Liver (tissue), 3 donors: ENCODE measurements at regions not wholly inside any gene's neighbourhood (a gene's known extent, or its start where the extent isn't known, plus 50 kb on each side); places are given as distances from the start of the nearest gene placed in this dataset.

Source experiments
- CTCF ChIP-seq: fragments of 150-350 bp; IDR thresholded peaks from 2 replicates; pipeline ENCODE4 v1.5.1; 2017; ENCODE audit warnings: improper control_type of control experiment, low read depth, low read length; ENCODE audit not compliant: missing input control
- EGR1 ChIP-seq, 2 donors: IDR thresholded peaks; 2 replicates each; pipeline ENCODE4 v1.6.1; 2016 to 2018; ENCODE audit warnings: antibody characterized with exemption in 2 of 2, low read depth in 2 of 2
- FOXA1 ChIP-seq: IDR thresholded peaks from 2 replicates; pipeline ENCODE4 v1.6.1; 2016; ENCODE audit warnings: antibody characterized with exemption
- GABPA ChIP-seq, 2 donors: IDR thresholded peaks in 1 of 2; conservative IDR thresholded peaks in 1 of 2; 2 replicates each; pipeline ENCODE4 v1.6.1; 2016; ENCODE audit warnings: antibody characterized with exemption in 2 of 2, mild to moderate bottlenecking in 1 of 2, moderate library complexity in 1 of 2
- HNF4G ChIP-seq: IDR thresholded peaks from 2 replicates; pipeline ENCODE4 v1.6.1; 2016; ENCODE audit warnings: antibody characterized with exemption
- JUND ChIP-seq, 2 donors: IDR thresholded peaks; 2 replicates each; pipeline ENCODE4 v1.6.1; 2016; ENCODE audit warnings: antibody characterized with exemption in 2 of 2
- MAX ChIP-seq: IDR thresholded peaks from 2 replicates; pipeline ENCODE4 v1.6.1; 2016; ENCODE audit warnings: antibody characterized with exemption
- NR2F2 ChIP-seq: IDR thresholded peaks from 2 replicates; pipeline ENCODE4 v1.6.1; 2016; ENCODE audit warnings: antibody characterized with exemption
- RAD21 ChIP-seq, 2 donors: IDR thresholded peaks; 2 replicates each; pipeline ENCODE4 v1.6.1; 2016; ENCODE audit warnings: antibody characterized with exemption in 2 of 2, mild to moderate bottlenecking in 2 of 2
- SP1 ChIP-seq: IDR thresholded peaks from 2 replicates; pipeline ENCODE4 v1.6.1; 2018; ENCODE audit warnings: antibody characterized with exemption, mild to moderate bottlenecking
- TAF1 ChIP-seq: conservative IDR thresholded peaks from 2 replicates; pipeline ENCODE4 v1.6.1; 2016; ENCODE audit warnings: antibody characterized with exemption, mild to moderate bottlenecking
- YY1 ChIP-seq: IDR thresholded peaks from 2 replicates; pipeline ENCODE4 v1.6.1; 2016; ENCODE audit warnings: antibody characterized with exemption, mild to moderate bottlenecking
- TF ChIP-seq, protein P1 (sequence below): IDR thresholded peaks from 2 replicates; pipeline ENCODE4 v1.6.1; 2016; ENCODE audit warnings: antibody characterized with exemption, mild to moderate bottlenecking
- TF ChIP-seq, protein P2 (sequence below): IDR thresholded peaks from 2 replicates; pipeline ENCODE4 v1.6.1; 2016; ENCODE audit warnings: antibody characterized with exemption
- donor health status: healthy.
- donor health status: healthy.

GRCh38 chr16:76800196-76800595, 390.8 kb upstream of the MON1B start:
- TF ChIP-seq, protein P1, sequence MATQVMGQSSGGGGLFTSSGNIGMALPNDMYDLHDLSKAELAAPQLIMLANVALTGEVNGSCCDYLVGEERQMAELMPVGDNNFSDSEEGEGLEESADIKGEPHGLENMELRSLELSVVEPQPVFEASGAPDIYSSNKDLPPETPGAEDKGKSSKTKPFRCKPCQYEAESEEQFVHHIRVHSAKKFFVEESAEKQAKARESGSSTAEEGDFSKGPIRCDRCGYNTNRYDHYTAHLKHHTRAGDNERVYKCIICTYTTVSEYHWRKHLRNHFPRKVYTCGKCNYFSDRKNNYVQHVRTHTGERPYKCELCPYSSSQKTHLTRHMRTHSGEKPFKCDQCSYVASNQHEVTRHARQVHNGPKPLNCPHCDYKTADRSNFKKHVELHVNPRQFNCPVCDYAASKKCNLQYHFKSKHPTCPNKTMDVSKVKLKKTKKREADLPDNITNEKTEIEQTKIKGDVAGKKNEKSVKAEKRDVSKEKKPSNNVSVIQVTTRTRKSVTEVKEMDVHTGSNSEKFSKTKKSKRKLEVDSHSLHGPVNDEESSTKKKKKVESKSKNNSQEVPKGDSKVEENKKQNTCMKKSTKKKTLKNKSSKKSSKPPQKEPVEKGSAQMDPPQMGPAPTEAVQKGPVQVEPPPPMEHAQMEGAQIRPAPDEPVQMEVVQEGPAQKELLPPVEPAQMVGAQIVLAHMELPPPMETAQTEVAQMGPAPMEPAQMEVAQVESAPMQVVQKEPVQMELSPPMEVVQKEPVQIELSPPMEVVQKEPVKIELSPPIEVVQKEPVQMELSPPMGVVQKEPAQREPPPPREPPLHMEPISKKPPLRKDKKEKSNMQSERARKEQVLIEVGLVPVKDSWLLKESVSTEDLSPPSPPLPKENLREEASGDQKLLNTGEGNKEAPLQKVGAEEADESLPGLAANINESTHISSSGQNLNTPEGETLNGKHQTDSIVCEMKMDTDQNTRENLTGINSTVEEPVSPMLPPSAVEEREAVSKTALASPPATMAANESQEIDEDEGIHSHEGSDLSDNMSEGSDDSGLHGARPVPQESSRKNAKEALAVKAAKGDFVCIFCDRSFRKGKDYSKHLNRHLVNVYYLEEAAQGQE = no peak
- TF ChIP-seq YY1 (no peak), CTCF (no peak), JUND (IDR thresholded peaks at IDR 0.05) (no peak), RAD21 (IDR thresholded peaks at IDR 0.05) (no peak), MAX (no peak), TAF1 (no peak), EGR1 (IDR thresholded peaks at IDR 0.05; ENCODE audit: low read depth in 2 of 2) (no peak), GABPA (IDR thresholded peaks at IDR 0.05 in 1 of 2, conservative IDR thresholded peaks at IDR 0.05 in 1 of 2) (no peak), FOXA1 (no peak), HNF4G (no peak), SP1 (no peak), NR2F2 (no peak)
- TF ChIP-seq, protein P2, sequence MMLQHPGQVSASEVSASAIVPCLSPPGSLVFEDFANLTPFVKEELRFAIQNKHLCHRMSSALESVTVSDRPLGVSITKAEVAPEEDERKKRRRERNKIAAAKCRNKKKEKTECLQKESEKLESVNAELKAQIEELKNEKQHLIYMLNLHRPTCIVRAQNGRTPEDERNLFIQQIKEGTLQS = no peak
